ENCODE measurements at regions not wholly inside any gene's neighbourhood (a gene's known extent, or its start where the extent isn't known, plus 50 kb on each side); places are given as distances from the start of the nearest gene placed in this dataset.

- FAIRE-seq (no peak), DNase-seq (ENCODE audit: insufficient read length, low spot score) (no peak)
- TF ChIP-seq, protein P1, sequence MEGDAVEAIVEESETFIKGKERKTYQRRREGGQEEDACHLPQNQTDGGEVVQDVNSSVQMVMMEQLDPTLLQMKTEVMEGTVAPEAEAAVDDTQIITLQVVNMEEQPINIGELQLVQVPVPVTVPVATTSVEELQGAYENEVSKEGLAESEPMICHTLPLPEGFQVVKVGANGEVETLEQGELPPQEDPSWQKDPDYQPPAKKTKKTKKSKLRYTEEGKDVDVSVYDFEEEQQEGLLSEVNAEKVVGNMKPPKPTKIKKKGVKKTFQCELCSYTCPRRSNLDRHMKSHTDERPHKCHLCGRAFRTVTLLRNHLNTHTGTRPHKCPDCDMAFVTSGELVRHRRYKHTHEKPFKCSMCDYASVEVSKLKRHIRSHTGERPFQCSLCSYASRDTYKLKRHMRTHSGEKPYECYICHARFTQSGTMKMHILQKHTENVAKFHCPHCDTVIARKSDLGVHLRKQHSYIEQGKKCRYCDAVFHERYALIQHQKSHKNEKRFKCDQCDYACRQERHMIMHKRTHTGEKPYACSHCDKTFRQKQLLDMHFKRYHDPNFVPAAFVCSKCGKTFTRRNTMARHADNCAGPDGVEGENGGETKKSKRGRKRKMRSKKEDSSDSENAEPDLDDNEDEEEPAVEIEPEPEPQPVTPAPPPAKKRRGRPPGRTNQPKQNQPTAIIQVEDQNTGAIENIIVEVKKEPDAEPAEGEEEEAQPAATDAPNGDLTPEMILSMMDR (IDR thresholded peaks at IDR 0.05; ENCODE audit: insufficient read depth, missing control alignments), result no peak
Observed at GRCh38 chr2:194705398-194705797, 951.6 kb upstream of the SLC39A10 start.

- TF ChIP-seq, protein P1 (IDR thresholded peaks at IDR 0.05; ENCODE audit: insufficient read depth, missing control alignments), result no peak
- no peak for FAIRE-seq
- DNase-seq (ENCODE audit: insufficient read length, low spot score), result no peak
Observed at GRCh38 chr2:194700726-194701125, 956.3 kb upstream of the SLC39A10 start.

GRCh38 chr2:194700116-194700515 is 956.9 kb upstream of the SLC39A10 start:
- DNase-seq (ENCODE audit: insufficient read length, low spot score) (no peak), FAIRE-seq (no peak)
- TF ChIP-seq, protein P1 (IDR thresholded peaks at IDR 0.05; ENCODE audit: insufficient read depth, missing control alignments), result no peak

- TF ChIP-seq, protein P1 (IDR thresholded peaks at IDR 0.05; ENCODE audit: insufficient read depth, missing control alignments), result no peak
- no peak for FAIRE-seq
- DNase-seq (ENCODE audit: insufficient read length, low spot score), result no peak
Observed at GRCh38 chr2:194698012-194698411, 959.0 kb upstream of the SLC39A10 start.

- no peak for FAIRE-seq
- TF ChIP-seq, protein P1 (IDR thresholded peaks at IDR 0.05; ENCODE audit: insufficient read depth, missing control alignments), result no peak
- DNase-seq (ENCODE audit: insufficient read length, low spot score), result no peak
Observed at GRCh38 chr2:194697439-194697838, 959.6 kb upstream of the SLC39A10 start.

GRCh38 chr2:194696690-194697089 is 960.3 kb upstream of the SLC39A10 start:
- no peak for FAIRE-seq
- TF ChIP-seq, protein P1 (IDR thresholded peaks at IDR 0.05; ENCODE audit: insufficient read depth, missing control alignments), result no peak
- DNase-seq (ENCODE audit: insufficient read length, low spot score), result no peak

DNA sequence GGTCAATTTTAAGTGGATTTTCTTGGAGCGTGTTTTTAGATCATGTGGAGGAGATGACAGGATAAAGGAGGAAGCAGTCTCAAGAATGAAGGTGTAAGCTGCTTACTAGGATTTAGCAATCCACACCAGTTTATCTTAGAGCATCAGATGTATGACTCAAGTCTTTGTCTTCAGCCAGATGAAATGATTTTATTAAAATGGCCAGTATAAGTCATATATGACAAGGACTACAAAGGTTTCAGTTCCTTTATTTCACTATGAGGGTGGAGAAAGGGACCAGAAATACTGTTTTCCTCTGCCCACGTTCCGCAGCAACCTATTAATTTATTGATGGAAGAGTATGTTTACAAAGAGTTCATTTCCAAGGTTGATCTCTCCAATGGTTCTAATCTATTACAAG is 970.5 kb upstream of the SLC39A10 start:
- no peak for DNase-seq (ENCODE audit: insufficient read length, low spot score)
- TF ChIP-seq, protein P1 (IDR thresholded peaks at IDR 0.05; ENCODE audit: insufficient read depth, missing control alignments), result no peak
- peak; percentile 91 for FAIRE-seq

Measured in D721Med (cell line).